Mucosa of descending colon (tissue), 3 donors: ENCODE measurements at regions not wholly inside any gene's neighbourhood (a gene's known extent, or its start where the extent isn't known, plus 50 kb on each side); places are given as distances from the start of the nearest gene placed in this dataset.
"Not testable (repeated sequence)": the region's sequence is repeated elsewhere in the genome, so short reads cannot be mapped to it uniquely, and the experiment has no call there.

Experiments
- ATAC-seq: fragments of 200-7000 bp; cut with Tn5 transposase; one replicate; pipeline ENCODE4 v1.9.1; 2020; ENCODE audit warnings: mild to moderate bottlenecking, moderate library complexity
- DNase-seq, 3 donors: peaks; one replicate each; pipeline ENCODE4 v3.0.0-alpha.2; 2020
- H3K36me3 ChIP-seq: fragments of 200-600 bp; one replicate; pipeline ENCODE4 v1.8.0; 2021; ENCODE audit warnings: low read depth, mild to moderate bottlenecking
- H3K4me1 ChIP-seq: fragments of 200-600 bp; one replicate; pipeline ENCODE4 v1.8.0; 2021; ENCODE audit warnings: low read depth, mild to moderate bottlenecking
- H3K4me3 ChIP-seq: fragments of 200-600 bp; one replicate; pipeline ENCODE4 v1.8.0; 2021; ENCODE audit warnings: mild to moderate bottlenecking
- H3K9me3 ChIP-seq: fragments of 200-600 bp; one replicate; pipeline ENCODE4 v1.8.0; 2021; ENCODE audit warnings: mild to moderate bottlenecking
- intact Hi-C, 2 donors: fragments of 100-400 bp; cut with DNase I in 1 of 2; cut with micrococcal nuclease in 1 of 2; formaldehyde crosslinking; loops; one replicate each; pipeline versions ENCODE4 v1.11.0 to v1.11.1; 2022; cut with DNase I, micrococcal nuclease
- TF ChIP-seq, protein P1 (sequence below): fragments of 200-600 bp; IDR thresholded peaks from one replicate; pipeline ENCODE4 v1.8.0; 2022; ENCODE audit warnings: antibody characterized with exemption, mild to moderate bottlenecking
- donor health status: DM: no; HTN: no; CAD: no; lungs with moderate emphysema.
- donor health status: DM: no; HTN: no; CAD: no.
- donor health status: DM: no; HTN: yes; CAD: no.

DNA sequence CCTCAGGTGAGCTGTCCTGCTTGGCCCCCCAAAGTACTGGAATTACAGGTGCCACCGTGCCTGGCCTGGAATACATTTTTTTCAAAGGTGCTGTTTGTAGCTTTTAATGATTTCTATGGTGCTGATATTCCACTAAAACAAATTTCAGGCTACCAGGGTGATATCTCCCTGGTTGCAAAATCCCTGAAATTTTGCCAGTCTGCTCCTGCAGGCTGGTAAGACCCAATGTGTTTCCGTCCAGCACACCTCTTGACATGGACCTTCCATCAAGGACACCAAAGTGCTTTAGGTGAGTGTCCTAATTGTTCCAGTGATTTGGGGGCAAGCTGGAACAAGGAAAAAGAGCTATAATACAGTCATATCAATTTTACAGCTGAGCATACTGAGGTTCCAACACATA, 69.8 kb upstream of the KMT2C start:
- H3K9me3 ChIP-seq = no peaks in the 10 kb centered on the region
- no peaks in the 10 kb centered on the region for H3K36me3 ChIP-seq
- no peak for DNase-seq
- no peaks in the 10 kb centered on the region for H3K4me1 ChIP-seq
- no peak for ATAC-seq
- H3K4me3 ChIP-seq = no peak overlapping the region
- TF ChIP-seq, protein P1, sequence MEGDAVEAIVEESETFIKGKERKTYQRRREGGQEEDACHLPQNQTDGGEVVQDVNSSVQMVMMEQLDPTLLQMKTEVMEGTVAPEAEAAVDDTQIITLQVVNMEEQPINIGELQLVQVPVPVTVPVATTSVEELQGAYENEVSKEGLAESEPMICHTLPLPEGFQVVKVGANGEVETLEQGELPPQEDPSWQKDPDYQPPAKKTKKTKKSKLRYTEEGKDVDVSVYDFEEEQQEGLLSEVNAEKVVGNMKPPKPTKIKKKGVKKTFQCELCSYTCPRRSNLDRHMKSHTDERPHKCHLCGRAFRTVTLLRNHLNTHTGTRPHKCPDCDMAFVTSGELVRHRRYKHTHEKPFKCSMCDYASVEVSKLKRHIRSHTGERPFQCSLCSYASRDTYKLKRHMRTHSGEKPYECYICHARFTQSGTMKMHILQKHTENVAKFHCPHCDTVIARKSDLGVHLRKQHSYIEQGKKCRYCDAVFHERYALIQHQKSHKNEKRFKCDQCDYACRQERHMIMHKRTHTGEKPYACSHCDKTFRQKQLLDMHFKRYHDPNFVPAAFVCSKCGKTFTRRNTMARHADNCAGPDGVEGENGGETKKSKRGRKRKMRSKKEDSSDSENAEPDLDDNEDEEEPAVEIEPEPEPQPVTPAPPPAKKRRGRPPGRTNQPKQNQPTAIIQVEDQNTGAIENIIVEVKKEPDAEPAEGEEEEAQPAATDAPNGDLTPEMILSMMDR = no peak
- intact Hi-C loops = no loop called here

DNA sequence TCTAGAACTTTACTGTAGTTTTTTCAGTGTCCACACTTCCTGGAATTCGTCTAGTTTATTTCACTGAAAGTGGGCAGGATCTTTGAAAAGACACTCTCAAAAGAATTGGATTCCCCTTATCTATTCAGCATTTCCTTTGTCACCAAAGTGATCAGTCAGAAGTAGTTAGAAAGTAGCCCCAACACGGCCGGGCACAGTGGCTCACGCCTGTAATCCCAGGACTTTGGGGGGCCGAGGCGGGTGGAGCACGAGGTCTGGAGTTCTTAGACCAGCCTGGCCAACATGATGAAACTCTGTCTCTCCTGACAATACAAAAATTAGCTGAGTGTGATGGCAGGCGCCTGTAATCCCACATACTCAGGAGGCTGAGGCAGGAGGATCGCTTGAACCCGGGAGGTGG, 69.0 kb upstream of the KMT2C start:
- Histone ChIP-seq H3K4me3 (no peak overlapping the region), H3K9me3 (no peaks in the 10 kb centered on the region), H3K36me3 (no peaks in the 10 kb centered on the region), H3K4me1 (no peaks in the 10 kb centered on the region)
- TF ChIP-seq, protein P1 = no peak
- intact Hi-C loops = no loop called here
- ATAC-seq (no peak), DNase-seq (no peak)

DNA sequence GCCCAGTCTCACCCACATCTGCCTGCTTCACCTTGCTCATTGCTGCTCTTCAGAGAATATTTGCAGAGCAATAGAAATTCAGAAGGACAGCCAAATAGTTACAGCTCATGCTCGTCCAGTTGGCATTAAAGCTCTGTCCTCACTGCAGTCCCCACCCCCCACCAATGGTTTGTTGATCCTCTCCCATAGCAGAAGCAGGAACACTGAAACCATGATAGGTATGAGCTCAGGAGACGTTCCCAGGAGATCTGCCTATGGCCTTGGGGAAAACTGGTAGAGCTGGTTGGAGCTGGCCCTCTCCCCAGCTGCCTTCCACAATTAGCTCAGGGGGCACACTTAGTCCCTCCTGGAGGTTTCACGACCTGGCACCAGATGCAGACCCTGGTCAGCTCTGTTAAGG, 68.6 kb upstream of the KMT2C start:
- intact Hi-C loops = no loop called here
- DNase-seq (no peak), ATAC-seq (no peak)
- Histone ChIP-seq H3K4me1 (no peaks in the 10 kb centered on the region), H3K9me3 (no peaks in the 10 kb centered on the region), H3K36me3 (no peaks in the 10 kb centered on the region), H3K4me3 (no peak overlapping the region)
- TF ChIP-seq, protein P1 = no peak

DNA sequence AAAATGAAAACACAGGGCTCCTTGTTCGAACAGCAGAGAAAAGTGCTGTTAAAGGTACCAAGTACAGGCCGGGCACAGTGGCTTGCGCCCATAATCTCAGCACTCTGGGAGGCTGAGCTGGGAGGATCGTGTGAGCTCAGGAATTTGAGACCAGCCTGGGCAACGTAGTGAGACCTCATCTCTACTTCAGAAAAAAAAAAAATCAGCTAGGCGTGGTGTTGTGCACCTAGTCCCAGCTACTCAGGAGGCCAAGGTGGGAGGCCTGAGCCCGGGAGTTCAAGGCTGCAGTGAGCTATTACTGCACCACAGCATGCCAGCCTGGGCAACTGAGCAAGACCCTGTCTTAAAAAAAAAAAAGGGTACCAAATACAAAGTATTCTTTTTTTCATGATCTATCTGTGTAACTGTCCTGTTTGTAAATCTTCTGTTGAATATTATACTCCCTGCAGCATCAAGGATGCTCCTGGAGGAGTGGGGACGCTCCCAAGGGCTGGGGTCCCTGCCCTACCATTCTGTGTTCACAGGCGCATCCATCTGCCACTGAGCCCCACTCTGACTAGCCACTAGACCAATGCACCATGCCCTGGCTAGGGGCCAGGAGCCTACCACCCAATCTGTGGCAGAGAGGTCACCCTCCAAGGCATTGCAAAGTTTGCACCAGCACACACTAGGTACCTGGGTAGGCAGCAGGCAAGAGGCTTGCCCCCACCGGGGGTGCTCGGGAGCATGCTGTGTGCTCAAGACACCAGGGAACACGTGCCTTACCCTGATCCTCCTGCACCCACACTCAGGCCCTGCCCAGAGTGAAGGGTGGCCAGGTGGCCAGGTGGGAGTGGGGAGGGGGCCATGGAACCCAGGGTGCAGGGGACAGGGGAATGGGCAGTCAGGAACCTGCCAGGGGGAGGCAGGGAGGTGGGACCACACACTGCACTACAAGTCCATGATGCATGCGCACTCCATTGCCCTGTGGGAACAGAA, 67.3 kb upstream of the KMT2C start:
- no peak overlapping the region for H3K4me3 ChIP-seq
- DNase-seq (no peak), ATAC-seq (no peak)
- TF ChIP-seq, protein P1 = no peak
- no peaks in the 10 kb centered on the region for H3K4me1 ChIP-seq
- intact Hi-C loops = no loop called here
- no peaks in the 10 kb centered on the region for H3K36me3 ChIP-seq
- H3K9me3 ChIP-seq = no peaks in the 10 kb centered on the region

DNA sequence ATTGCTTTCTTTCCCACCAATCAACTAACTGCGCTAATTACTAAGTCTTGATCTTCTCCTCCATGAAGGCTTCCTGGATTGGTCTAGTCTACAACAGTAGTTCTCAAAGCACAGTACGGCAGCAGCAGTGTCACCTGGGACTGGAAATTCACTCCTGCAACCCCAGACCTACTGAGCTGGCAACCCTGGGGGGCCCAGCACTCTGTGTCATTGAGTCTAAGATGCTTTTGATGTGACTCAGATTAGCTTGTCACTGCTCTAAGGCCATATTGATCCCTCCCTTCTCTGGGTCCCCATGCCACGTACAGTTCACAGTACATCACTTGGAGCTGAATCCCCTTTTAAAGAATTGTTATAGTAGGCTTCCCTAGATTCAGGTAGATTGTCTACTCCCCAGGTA, 65.7 kb upstream of the KMT2C start:
- Histone ChIP-seq H3K9me3 (no peaks in the 10 kb centered on the region), H3K36me3 (no peaks in the 10 kb centered on the region), H3K4me1 (no peaks in the 10 kb centered on the region), H3K4me3 (no peak overlapping the region)
- intact Hi-C loops = no loop called here
- DNase-seq = no peak
- TF ChIP-seq, protein P1 = no peak
- no peak for ATAC-seq

DNA sequence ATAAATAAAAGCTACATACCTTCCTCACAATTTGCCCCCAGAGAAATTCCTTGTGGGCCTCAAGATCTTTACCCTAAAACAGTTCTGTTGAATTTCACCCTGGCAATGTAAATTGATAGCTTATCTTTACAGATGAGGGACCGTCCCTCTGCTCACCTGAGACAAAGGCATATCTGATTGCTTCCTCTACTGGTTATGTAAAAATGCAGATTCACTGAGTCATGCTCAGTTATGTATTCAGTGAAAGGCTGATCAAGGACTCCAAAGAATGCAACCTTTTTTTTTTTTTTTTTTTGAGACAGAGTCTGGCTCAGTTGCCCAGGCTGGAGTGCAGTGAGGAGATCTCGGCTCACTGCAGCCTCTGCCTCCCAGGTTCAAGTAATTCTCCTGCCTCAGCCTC, 64.2 kb upstream of the KMT2C start:
- DNase-seq, H3K9me3 ChIP-seq, H3K36me3 ChIP-seq, H3K4me1 ChIP-seq, H3K4me3 ChIP-seq, intact Hi-C loops, ATAC-seq: not testable (repeated sequence)
